SK-N-SH treated with all-trans-retinoic acid at 6 μM for 48 hours (cell line): ENCODE measurements at regions not wholly inside any gene's neighbourhood (a gene's known extent, or its start where the extent isn't known, plus 50 kb on each side); places are given as distances from the start of the nearest gene placed in this dataset.

Experiments used
- ATAC-seq: fragments of 200-7000 bp; cut with Tn5 transposase; 3 replicates; pipeline ENCODE4 v1.9.1; 2020; ENCODE audit warnings: mild to moderate bottlenecking, moderate library complexity
- ARNTL ChIP-seq: fragments of 450-650 bp; formaldehyde crosslinking; IDR thresholded peaks from 2 replicates; pipeline ENCODE4 v1.5.0; 2020; ENCODE audit warnings: low read depth, mild to moderate bottlenecking, moderate library complexity, borderline replicate concordance
- BACH2 ChIP-seq: fragments of 250-450 bp; sonication (Bioruptor Pico); IDR thresholded peaks from 2 replicates; pipeline ENCODE4 v1.9.0; 2021; ENCODE audit warnings: mild to moderate bottlenecking, borderline replicate concordance
- CREB5 ChIP-seq: fragments of 250-450 bp; sonication (Bioruptor Pico); IDR thresholded peaks from 2 replicates; pipeline ENCODE4 v1.5.1; 2020; ENCODE audit warnings: low read depth, mild to moderate bottlenecking, moderate library complexity
- CSRNP3 ChIP-seq: fragments of 250-450 bp; sonication (Bioruptor Pico); IDR thresholded peaks from 2 replicates; pipeline ENCODE4 v1.5.1; 2021; ENCODE audit warnings: mild to moderate bottlenecking, moderate library complexity
- ESRRG ChIP-seq: fragments of 250-450 bp; sonication (Bioruptor Pico); IDR thresholded peaks from 2 replicates; pipeline ENCODE4 v1.6.1; 2021; ENCODE audit warnings: mild to moderate bottlenecking
- GLIS3 ChIP-seq: fragments of 250-450 bp; sonication (Bioruptor Pico); IDR thresholded peaks from 2 replicates; pipeline ENCODE4 v1.5.0; 2020; ENCODE audit warnings: mild to moderate bottlenecking, moderate library complexity
- ISL1 ChIP-seq: fragments of 250-450 bp; sonication (Bioruptor Pico); IDR thresholded peaks from 2 replicates; pipeline ENCODE4 v2.1.2; 2022; ENCODE audit warnings: mild to moderate bottlenecking, moderate library complexity
- OSR1 ChIP-seq: fragments of 250-450 bp; sonication (Bioruptor Pico); IDR thresholded peaks from 2 replicates; pipeline ENCODE4 v1.8.0; 2022; ENCODE audit warnings: moderate library complexity, mild to moderate bottlenecking, inconsistent platforms
- PATZ1 ChIP-seq: fragments of 250-450 bp; sonication (Bioruptor Pico); IDR thresholded peaks from 2 replicates; pipeline ENCODE4 v1.8.0; 2020; ENCODE audit warnings: mild to moderate bottlenecking, moderate library complexity, borderline replicate concordance
- POU6F1 ChIP-seq: fragments of 250-450 bp; sonication (Bioruptor Pico); IDR thresholded peaks from 2 replicates; pipeline ENCODE4 v1.8.0; 2021; ENCODE audit warnings: low read depth, mild to moderate bottlenecking, moderate library complexity, borderline replicate concordance
- PPARA ChIP-seq: fragments of 250-450 bp; sonication (Bioruptor Pico); IDR thresholded peaks from 2 replicates; pipeline ENCODE4 v1.5.0; 2020; ENCODE audit warnings: mild to moderate bottlenecking, borderline replicate concordance
- RARB ChIP-seq: fragments of 250-450 bp; sonication (Bioruptor Pico); IDR thresholded peaks from 2 replicates; pipeline ENCODE4 v1.8.0; 2021; ENCODE audit warnings: mild to moderate bottlenecking, moderate library complexity
- SNAI2 ChIP-seq: fragments of 250-450 bp; sonication (Bioruptor Pico); IDR thresholded peaks from 2 replicates; pipeline ENCODE4 v1.5.0; 2020; ENCODE audit warnings: mild to moderate bottlenecking, moderate library complexity
- TCF4 ChIP-seq: fragments of 250-450 bp; sonication (Bioruptor Pico); IDR thresholded peaks from 2 replicates; pipeline ENCODE4 v1.8.0; 2021; ENCODE audit warnings: mild to moderate bottlenecking, moderate library complexity, borderline replicate concordance
- TSHZ2 ChIP-seq: fragments of 250-450 bp; sonication (Bioruptor Pico); IDR thresholded peaks from 2 replicates; pipeline ENCODE4 v1.5.0; 2020; ENCODE audit warnings: mild to moderate bottlenecking, moderate library complexity
- ZC3H10 ChIP-seq: fragments of 250-450 bp; sonication (Bioruptor Pico); IDR thresholded peaks from 2 replicates; pipeline ENCODE4 v1.5.1; 2021; ENCODE audit warnings: mild to moderate bottlenecking, moderate library complexity
- ZFP3 ChIP-seq: fragments of 250-450 bp; sonication (Bioruptor Pico); IDR thresholded peaks from 2 replicates; pipeline ENCODE4 v1.5.0; 2020; ENCODE audit warnings: mild to moderate bottlenecking, moderate library complexity
- ZFP30 ChIP-seq: fragments of 450-650 bp; formaldehyde crosslinking; IDR thresholded peaks from 2 replicates; pipeline ENCODE4 v1.5.0; 2022; ENCODE audit warnings: mild to moderate bottlenecking, moderate library complexity
- ZNF565 ChIP-seq: fragments of 450-650 bp; formaldehyde crosslinking; conservative IDR thresholded peaks from 2 replicates; pipeline ENCODE4 v1.5.0; 2020; ENCODE audit warnings: low read depth, mild to moderate bottlenecking, moderate library complexity
- ZNF70 ChIP-seq: fragments of 450-650 bp; formaldehyde crosslinking; IDR thresholded peaks from 2 replicates; pipeline ENCODE4 v1.5.0; 2020; ENCODE audit warnings: mild to moderate bottlenecking, moderate library complexity
- ZNF8 ChIP-seq: fragments of 450-650 bp; formaldehyde crosslinking; IDR thresholded peaks from 2 replicates; pipeline ENCODE4 v1.5.0; 2020; ENCODE audit warnings: mild to moderate bottlenecking, moderate library complexity

- TF ChIP-seq RARB (CRISPR knock-in tag) (no peak), PATZ1 (no peak), CSRNP3 (CRISPR knock-in tag) (no peak), TCF4 (CRISPR knock-in tag) (no peak), CREB5 (CRISPR knock-in tag) (no peak), TSHZ2 (CRISPR knock-in tag) (no peak), POU6F1 (CRISPR knock-in tag) (no peak), GLIS3 (CRISPR knock-in tag) (no peak), ZFP30 (no peak), ZC3H10 (no peak), ISL1 (no peak), PPARA (CRISPR knock-in tag) (no peak), OSR1 (CRISPR knock-in tag) (no peak), ESRRG (CRISPR knock-in tag) (no peak), ZNF8 (CRISPR knock-in tag) (no peak), ZNF70 (no peak)
- ATAC-seq: no peak
Observed at GRCh38 chr4:92120810-92121498, 182.8 kb upstream of the GRID2 start.

- no peak for ATAC-seq
- TF ChIP-seq CREB5 (CRISPR knock-in tag) (no peak), PPARA (CRISPR knock-in tag) (no peak), ZFP30 (no peak), OSR1 (CRISPR knock-in tag) (no peak), SNAI2 (CRISPR knock-in tag) (no peak), ZNF70 (no peak), TCF4 (CRISPR knock-in tag) (no peak), PATZ1 (no peak), ISL1 (no peak), ZC3H10 (no peak), GLIS3 (CRISPR knock-in tag) (no peak), ZNF565 (CRISPR knock-in tag) (no peak), BACH2 (CRISPR knock-in tag) (no peak), TSHZ2 (CRISPR knock-in tag) (no peak), ZFP3 (CRISPR knock-in tag) (no peak), ZNF8 (CRISPR knock-in tag) (no peak), ARNTL (CRISPR knock-in tag) (no peak)
Observed at GRCh38 chr4:92122911-92123310, 180.9 kb upstream of the GRID2 start.
